Neural cell (in vitro differentiated cells): ENCODE measurements at regions not wholly inside any gene's neighbourhood (a gene's known extent, or its start where the extent isn't known, plus 50 kb on each side); places are given as distances from the start of the nearest gene placed in this dataset.

Source experiments
- H2AFZ ChIP-seq: fragments of 200-600, 300-800 bp; sonication (generic), shearing (Covaris generic); 2 replicates; pipeline ENCODE4 v1.6.0; 2014; ENCODE audit warnings: low read depth, mild to moderate bottlenecking, antibody characterized with exemption, low read length, moderate library complexity
- H3F3A ChIP-seq: fragments of 200-600 bp; shearing (Covaris generic); 2 replicates; pipeline ENCODE4 v1.6.1; 2016; ENCODE audit warnings: mild to moderate bottlenecking, moderate library complexity, mixed read lengths, antibody characterized with exemption, low read length; ENCODE audit not compliant: insufficient read depth, poor library complexity, severe bottlenecking
- H3K27ac ChIP-seq: fragments of 200-600, 300-800 bp; sonication (generic), shearing (Covaris generic); 2 replicates; pipeline ENCODE4 v1.5.1; 2014; ENCODE audit warnings: mild to moderate bottlenecking, low read length, moderate library complexity
- H3K27me3 ChIP-seq: fragments of 300-800, 200-600 bp; sonication (generic), shearing (Covaris generic); 2 replicates; pipeline ENCODE4 v1.6.0; 2014; ENCODE audit warnings: mild to moderate bottlenecking, low read depth, low read length, moderate library complexity; ENCODE audit not compliant: insufficient read depth
- H3K36me3 ChIP-seq: fragments of 300-800, 200-600 bp; sonication (generic), shearing (Covaris generic); 2 replicates; pipeline ENCODE4 v1.5.1; 2014; ENCODE audit warnings: mild to moderate bottlenecking, antibody characterized with exemption, low read length, moderate library complexity; ENCODE audit not compliant: insufficient read depth
- H3K4me2 ChIP-seq: fragments of 300-800, 200-600 bp; sonication (generic), shearing (Covaris generic); 2 replicates; pipeline ENCODE4 v1.6.0; 2014; ENCODE audit warnings: mild to moderate bottlenecking, low read length
- H3K4me3 ChIP-seq: fragments of 300-800, 200-600 bp; sonication (generic), shearing (Covaris generic); 2 replicates; pipeline ENCODE4 v1.5.1; 2014; ENCODE audit warnings: mild to moderate bottlenecking, low read length, moderate library complexity
- H3K79me2 ChIP-seq: fragments of 200-600 bp; shearing (Covaris generic); replicated peaks from 2 replicates; pipeline ENCODE4 v1.6.0; 2014; ENCODE audit warnings: mild to moderate bottlenecking, low read length, moderate library complexity; ENCODE audit not compliant: insufficient read depth
- H3K9ac ChIP-seq: fragments of 300-800, 200-600 bp; sonication (generic), shearing (Covaris generic); 2 replicates; pipeline ENCODE4 v1.6.1; 2016; ENCODE audit warnings: mild to moderate bottlenecking, low read length, mixed read lengths
- H3K9me2 ChIP-seq: fragments of 200-600 bp; shearing (Covaris generic); 2 replicates; pipeline ENCODE4 v1.6.1; 2016; ENCODE audit warnings: mild to moderate bottlenecking, low read length, mixed read lengths; ENCODE audit not compliant: insufficient read depth
- H3K9me3 ChIP-seq: fragments of 200-600, 300-800 bp; sonication (generic), shearing (Covaris generic); 2 replicates; pipeline ENCODE4 v1.6.1; 2016; ENCODE audit warnings: mild to moderate bottlenecking, mixed run types, low read length, moderate library complexity, mixed read lengths
- H4K20me1 ChIP-seq: fragments of 200-600 bp; shearing (Covaris generic); 2 replicates; pipeline ENCODE4 v1.6.1; 2016; ENCODE audit warnings: mild to moderate bottlenecking, mixed run types; ENCODE audit not compliant: insufficient read depth
- CTCF ChIP-seq: fragments of 450-650 bp; IDR thresholded peaks from 2 replicates; pipeline ENCODE4 v1.5.1; 2014; ENCODE audit warnings: antibody characterized with exemption, mild to moderate bottlenecking, moderate library complexity; ENCODE audit not compliant: poor library complexity, severe bottlenecking
- EP300 ChIP-seq: fragments of 450-650 bp; conservative IDR thresholded peaks from 2 replicates; pipeline ENCODE4 v1.6.1; 2014; ENCODE audit warnings: antibody characterized with exemption, mild to moderate bottlenecking, moderate library complexity; ENCODE audit not compliant: poor library complexity, severe bottlenecking
- EZH2 ChIP-seq: fragments of 200-600, 300-800 bp; shearing (Covaris generic), sonication (generic); IDR thresholded peaks from 2 replicates; pipeline ENCODE4 v1.6.1; 2014; ENCODE audit warnings: antibody characterized with exemption, low read length, borderline replicate concordance, mild to moderate bottlenecking; ENCODE audit not compliant: insufficient read depth, poor library complexity, severe bottlenecking
- MXI1 ChIP-seq: fragments of 450-650 bp; conservative IDR thresholded peaks from 2 replicates; pipeline ENCODE4 v1.6.1; 2014; ENCODE audit warnings: antibody characterized with exemption, mild to moderate bottlenecking; ENCODE audit not compliant: poor library complexity, severe bottlenecking
- POLR2AphosphoS5 ChIP-seq: IDR thresholded peaks from 2 replicates; pipeline ENCODE4 v1.6.1; 2012
- RAD21 ChIP-seq: fragments of 450-650 bp; conservative IDR thresholded peaks from 2 replicates; pipeline ENCODE4 v1.6.1; 2014; ENCODE audit warnings: antibody characterized with exemption, mild to moderate bottlenecking, moderate library complexity
- REST ChIP-seq: IDR thresholded peaks from 2 replicates; pipeline ENCODE4 v1.6.1; 2012; ENCODE audit warnings: borderline replicate concordance
- SMC3 ChIP-seq: fragments of 450-650 bp; conservative IDR thresholded peaks from 2 replicates; pipeline ENCODE4 v1.6.1; 2014; ENCODE audit warnings: antibody characterized with exemption, mild to moderate bottlenecking, moderate library complexity; ENCODE audit not compliant: poor library complexity
- TAF1 ChIP-seq: IDR thresholded peaks from 2 replicates; pipeline ENCODE4 v1.6.1; 2012; ENCODE audit warnings: low read depth

GRCh38 chr10:64112701-64113355 lies 591.6 kb downstream of the REEP3 start:
- Histone ChIP-seq H3K4me3 (no peak overlapping the region), H3K27me3 (no peaks in the 10 kb centered on the region), H3F3A (no peaks in the 10 kb centered on the region), H3K79me2 (no peaks in the 10 kb centered on the region), H3K9me2 (no peaks in the 10 kb centered on the region), H3K36me3 (no peaks in the 10 kb centered on the region), H3K9ac (no peak overlapping the region), H3K9me3 (no peaks in the 10 kb centered on the region), H3K4me2 (no peak overlapping the region), H4K20me1 (no peaks in the 10 kb centered on the region), H2AFZ (no peak overlapping the region), H3K27ac (no peak overlapping the region)
- no peak for TF ChIP-seq POLR2AphosphoS5
- no peak for TF ChIP-seq CTCF
- no peak for TF ChIP-seq RAD21
- TF ChIP-seq MXI1, result no peak
- TF ChIP-seq REST, result no peak
- no peak for TF ChIP-seq EZH2
- TF ChIP-seq TAF1, result no peak
- no peak for TF ChIP-seq SMC3
- TF ChIP-seq EP300, result no peak

DNA sequence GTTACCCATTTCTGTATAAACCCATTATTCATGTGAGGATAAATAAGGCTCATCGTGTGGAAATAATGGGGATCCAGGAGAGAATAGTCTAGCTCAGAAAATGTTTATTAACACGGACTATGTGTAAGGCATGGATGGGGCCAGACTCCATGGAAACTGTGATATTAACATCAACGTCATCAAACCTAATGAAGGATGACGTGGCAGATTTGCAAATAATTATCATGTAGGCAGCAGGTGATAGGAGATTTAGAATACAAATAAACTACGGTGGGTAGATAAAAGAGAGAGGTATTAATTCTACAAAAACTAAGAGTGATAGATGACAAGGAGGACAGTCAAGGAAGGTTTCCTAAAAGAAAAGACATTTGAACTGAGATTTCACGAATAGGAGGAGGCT lies 592.2 kb downstream of the REEP3 start:
- no peak for TF ChIP-seq MXI1
- no peak for TF ChIP-seq TAF1
- TF ChIP-seq POLR2AphosphoS5, result no peak
- no peak for TF ChIP-seq RAD21
- Histone ChIP-seq H3K4me2 (no peak overlapping the region), H3K9me2 (no peaks in the 10 kb centered on the region), H3K4me3 (no peak overlapping the region), H3F3A (no peaks in the 10 kb centered on the region), H3K27ac (no peak overlapping the region), H3K79me2 (no peaks in the 10 kb centered on the region), H3K9me3 (no peaks in the 10 kb centered on the region), H2AFZ (no peak overlapping the region), H3K27me3 (no peaks in the 10 kb centered on the region), H3K9ac (no peak overlapping the region), H4K20me1 (no peaks in the 10 kb centered on the region), H3K36me3 (no peaks in the 10 kb centered on the region)

- Histone ChIP-seq H3K9me3 (no peaks in the 10 kb centered on the region), H4K20me1 (no peaks in the 10 kb centered on the region), H2AFZ (no peak overlapping the region), H3K79me2 (no peaks in the 10 kb centered on the region), H3K27ac (no peak overlapping the region), H3K27me3 (no peaks in the 10 kb centered on the region), H3K9ac (no peak overlapping the region), H3K4me3 (no peak overlapping the region), H3F3A (no peaks in the 10 kb centered on the region), H3K36me3 (no peaks in the 10 kb centered on the region), H3K4me2 (no peak overlapping the region), H3K9me2 (no peaks in the 10 kb centered on the region)
- TF ChIP-seq EZH2 (no peak), SMC3 (no peak), RAD21 (no peak), POLR2AphosphoS5 (no peak), REST (no peak), EP300 (no peak), CTCF (no peak), MXI1 (no peak), TAF1 (no peak)
These were observed 592.6 kb downstream of the REEP3 start for GRCh38 chr10:64113792-64114191.
